HCT116 (cell line): ENCODE measurements at regions not wholly inside any gene's neighbourhood (a gene's known extent, or its start where the extent isn't known, plus 50 kb on each side); places are given as distances from the start of the nearest gene placed in this dataset.

Experiments used
- ATAC-seq: fragments of 200-7000 bp; cut with Tn5 transposase; 2 replicates; pipeline ENCODE4 v1.9.1; 2020; ENCODE audit warnings: mild to moderate bottlenecking, moderate library complexity
- BruUV-seq: library from RNA; stranded (reverse); fragments of 400-500 nt; replicated peaks from 2 replicates; lab custom pipeline; 2021; lab: Mats Ljungman, UMichigan
- CTCF ChIA-PET: fragments of 300-600 bp; sonication (Branson Sonifier 250); formaldehyde crosslinking; loops from one replicate; lab custom pipeline; 2021; ENCODE audit warnings: antibody characterized with exemption; lab: Charles Lee
- POLR2A ChIA-PET: fragments of 300-600, 350-600 bp; sonication (Branson Sonifier 250); formaldehyde crosslinking; loops from one replicate; lab custom pipeline; 2021; ENCODE audit warnings: antibody characterized with exemption; lab: Charles Lee
- RAD21 ChIA-PET, 2 experiments: fragments of 300-600 bp; sonication (Branson Sonifier 250); formaldehyde crosslinking; loops; one replicate each; lab custom pipeline; 2023; ENCODE audit warnings: low total read pairs in 2 of 2; ENCODE audit not compliant: uncharacterized antibody in 2 of 2, unreplicated experiment in 2 of 2, low non-redundant PET in 1 of 2; lab: Charles Lee
- DNase-seq: peaks from one replicate; pipeline ENCODE4 v3.0.0-alpha.2; 2010; ENCODE audit warnings: low read depth, low spot score
- H2AFZ ChIP-seq: fragments of 200-600 bp; shearing (Covaris generic), sonication (generic); 2 replicates; pipeline ENCODE4 v1.6.1; 2017; ENCODE audit warnings: low read depth, mixed run types, mixed read lengths, antibody characterized with exemption, low read length; ENCODE audit not compliant: poor library complexity, severe bottlenecking
- H3K27ac ChIP-seq: 2 replicates; pipeline ENCODE4 v1.5.1; 2012; ENCODE audit warnings: low read depth, low read length
- H3K27me3 ChIP-seq: fragments of 200-600 bp; sonication (generic); 2 replicates; pipeline ENCODE4 v1.6.1; 2016; ENCODE audit warnings: mixed run types, low read length, mixed read lengths; ENCODE audit not compliant: insufficient read depth
- H3K36me3 ChIP-seq, 2 experiments: fragments of 200-500 bp in 1 of 2; fragments of 200-600 bp in 1 of 2; sonication (Bioruptor generic) in 1 of 2; sonication (generic) in 1 of 2; 2 replicates each; pipeline versions ENCODE4 v1.5.1 to v1.6.1; 2014 to 2016; ENCODE audit warnings: low read length in 2 of 2, inconsistent platforms in 1 of 2, mixed read lengths in 1 of 2, mixed run types in 1 of 2; ENCODE audit not compliant: insufficient read depth in 2 of 2, control insufficient read depth in 1 of 2
- H3K4me1 ChIP-seq, 2 experiments: fragments of 200-600 bp in 1 of 2; sonication (generic) in 1 of 2; 2 replicates each; pipeline versions ENCODE4 v1.5.1 to v1.6.1; 2012 to 2017; ENCODE audit warnings: low read length in 2 of 2, inconsistent platforms in 1 of 2, mild to moderate bottlenecking in 1 of 2, mixed read lengths in 1 of 2, mixed run types in 1 of 2, moderate library complexity in 1 of 2; ENCODE audit not compliant: insufficient read depth in 2 of 2, control insufficient read depth in 1 of 2
- H3K4me2 ChIP-seq: fragments of 200-600 bp; sonication (generic); 2 replicates; pipeline ENCODE4 v1.6.1; 2017; ENCODE audit warnings: mixed run types, low read length, mixed read lengths
- H3K4me3 ChIP-seq, 2 experiments: fragments of 200-600 bp in 1 of 2; sonication (generic) in 1 of 2; replicated peaks in 1 of 2; 2 replicates each; pipeline ENCODE4 v1.5.1; 2011 to 2016; ENCODE audit warnings: low read length in 2 of 2, control low read depth in 1 of 2, low read depth in 1 of 2, mild to moderate bottlenecking in 1 of 2, mixed read lengths in 1 of 2, mixed run types in 1 of 2
- H3K79me2 ChIP-seq: fragments of 200-600 bp; sonication (generic); 2 replicates; pipeline ENCODE4 v1.6.1; 2017; ENCODE audit warnings: mild to moderate bottlenecking, mixed run types, low read length, moderate library complexity, mixed read lengths; ENCODE audit not compliant: insufficient read depth
- H3K9ac ChIP-seq: fragments of 200-600 bp; sonication (generic); 2 replicates; pipeline ENCODE4 v1.6.1; 2016; ENCODE audit warnings: low read length, mixed read lengths
- H3K9me2 ChIP-seq: fragments of 200-600 bp; sonication (generic), shearing (Covaris generic); 2 replicates; pipeline ENCODE4 v1.6.1; 2017; ENCODE audit warnings: mixed run types, mild to moderate bottlenecking, moderate library complexity; ENCODE audit not compliant: insufficient read depth
- H3K9me3 ChIP-seq, 2 experiments: fragments of 200-500 bp in 1 of 2; fragments of 200-600 bp in 1 of 2; sonication (Bioruptor generic) in 1 of 2; sonication (generic) in 1 of 2; 2 replicates each; pipeline ENCODE4 v1.6.1; 2014 to 2017; ENCODE audit warnings: low read length in 2 of 2, mixed read lengths in 2 of 2, inconsistent platforms in 1 of 2, low read depth in 1 of 2, mild to moderate bottlenecking in 1 of 2, mixed run types in 1 of 2, moderate library complexity in 1 of 2; ENCODE audit not compliant: control insufficient read depth in 1 of 2, insufficient read depth in 1 of 2
- H4K20me1 ChIP-seq: fragments of 200-600 bp; sonication (generic), shearing (Covaris generic); 2 replicates; pipeline ENCODE4 v1.6.1; 2017; ENCODE audit warnings: mixed run types, mild to moderate bottlenecking, moderate library complexity; ENCODE audit not compliant: insufficient read depth
- ATF3 ChIP-seq: IDR thresholded peaks from 2 replicates; pipeline ENCODE4 v1.6.1; 2012
- CEBPB ChIP-seq: IDR thresholded peaks from 2 replicates; pipeline ENCODE4 v1.6.1; 2012; ENCODE audit warnings: low read depth
- CTCF ChIP-seq, 3 experiments: fragments of 200-600 bp in 1 of 3; sonication (generic) in 1 of 3; IDR thresholded peaks in 2 of 3; conservative IDR thresholded peaks in 1 of 3; 2 replicates each; pipeline ENCODE4 v1.5.1; 2012 to 2017; ENCODE audit warnings: low read depth in 2 of 3, low read length in 2 of 3, antibody characterized with exemption in 1 of 3, borderline replicate concordance in 1 of 3, control low read depth in 1 of 3, mild to moderate bottlenecking in 1 of 3, mixed read lengths in 1 of 3, mixed run types in 1 of 3, moderate library complexity in 1 of 3; ENCODE audit not compliant: insufficient read depth in 1 of 3
- EGR1 ChIP-seq: IDR thresholded peaks from 2 replicates; pipeline ENCODE4 v1.6.1; 2012; ENCODE audit warnings: low read depth
- POLR2A ChIP-seq: IDR thresholded peaks from 2 replicates; pipeline ENCODE4 v1.7.0; 2011; ENCODE audit warnings: borderline replicate concordance; ENCODE audit not compliant: insufficient read depth, insufficient read length; ENCODE audit errors: extremely low read depth
- POLR2AphosphoS5 ChIP-seq: IDR thresholded peaks from 2 replicates; pipeline ENCODE4 v1.6.1; 2011; ENCODE audit warnings: mild to moderate bottlenecking, low read depth, low read length, moderate library complexity
- REST ChIP-seq: IDR thresholded peaks from 2 replicates; pipeline ENCODE4 v1.6.1; 2012; ENCODE audit warnings: low read depth
- SP1 ChIP-seq: IDR thresholded peaks from 2 replicates; pipeline ENCODE4 v1.6.1; 2012; ENCODE audit warnings: low read depth
- SRF ChIP-seq: IDR thresholded peaks from 2 replicates; pipeline ENCODE4 v1.6.1; 2012; ENCODE audit warnings: low read depth
- TCF7L2 ChIP-seq: IDR thresholded peaks from 2 replicates; pipeline ENCODE4 v1.7.0; 2011; ENCODE audit warnings: borderline replicate concordance, inconsistent platforms; ENCODE audit not compliant: insufficient read depth, insufficient read length; ENCODE audit errors: extremely low read depth
- ZFX ChIP-seq: fragments of 450-650 bp; IDR thresholded peaks from 2 replicates; pipeline ENCODE4 v1.6.1; 2017
- intact Hi-C: fragments of 100-400 bp; cut with micrococcal nuclease; formaldehyde crosslinking; loops from 2 replicates; pipeline ENCODE4 v1.10.0; 2022

- TF ChIP-seq CTCF (IDR thresholded peaks at IDR 0.05 in 2 of 3, conservative IDR thresholded peaks at IDR 0.05 in 1 of 3; ENCODE audit: borderline replicate concordance in 1 of 3, insufficient read depth in 1 of 3, low read depth in 2 of 3, low read length in 2 of 3): no peak
- TF ChIP-seq POLR2AphosphoS5: no peak
- TF ChIP-seq SRF: no peak
- no peak for TF ChIP-seq EGR1
- TF ChIP-seq REST: no peak
Observed at GRCh38 chr9:99441829-99442228, 219.7 kb downstream of the SEC61B start (continued).

DNA sequence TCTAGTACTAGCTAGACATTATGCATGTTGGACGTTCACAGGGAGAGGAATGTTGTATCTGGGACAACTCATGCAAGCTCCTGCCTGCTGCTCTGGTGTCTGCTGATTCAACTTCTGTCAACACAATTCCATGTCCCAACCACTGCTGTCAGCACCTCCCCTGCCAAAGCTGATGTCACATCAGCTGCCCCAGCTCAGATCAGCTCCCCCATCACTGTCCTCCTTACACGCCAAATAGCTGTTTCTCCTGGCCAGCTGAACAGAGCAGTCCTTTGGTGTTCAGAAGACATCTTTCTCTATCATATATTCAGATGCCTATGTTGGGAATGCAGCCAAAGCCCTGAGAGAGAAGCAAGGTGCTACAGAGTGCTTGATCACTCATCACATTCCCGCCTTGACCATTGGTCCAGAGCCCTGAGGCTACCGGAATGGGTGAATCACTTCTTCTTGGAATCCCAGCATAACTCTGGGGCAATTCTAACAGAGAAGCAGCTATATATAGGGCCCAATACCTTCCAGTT, 223.3 kb downstream of the SEC61B start:
- intact Hi-C loops: no loop called here
- no peaks in the 10 kb centered on the region for H4K20me1 ChIP-seq
- TF ChIP-seq ATF3: no peak
- no peak for TF ChIP-seq TCF7L2
- TF ChIP-seq ZFX: no peak
- TF ChIP-seq POLR2AphosphoS5: no peak
- TF ChIP-seq CEBPB: no peak
- TF ChIP-seq POLR2A: no peak
- no peak for TF ChIP-seq SP1
- TF ChIP-seq, all 23 proteins: peak for 0
- ATAC-seq (peak; percentile 57), DNase-seq (no peak)
- Histone ChIP-seq H2AFZ (no peak overlapping the region), H3K79me2 (no peaks in the 10 kb centered on the region), H3K27ac (no peak overlapping the region), H3K9me2 (no peaks in the 10 kb centered on the region), H3K27me3 (no peaks in the 10 kb centered on the region), H3K9me3 (no peaks in the 10 kb centered on the region), H3K36me3 (no peaks in the 10 kb centered on the region), H3K4me3 (no peak overlapping the region), H3K4me2 (no peak overlapping the region), H3K4me1 (peaks cover 0 to 9% of the 10 kb centered on the region in 2 experiments; a peak in 2 of 4 replicates), H3K9ac (no peak overlapping the region)
- CTCF ChIA-PET: no interaction called here
- RAD21 ChIA-PET: interaction anchor here in 1 of 2 experiments (0.6 kb wide), 1 partner anchor 26 kb away, joined by 3 read pairs; no protein-coding TSS in a partner anchor
- POLR2A ChIA-PET: no interaction called here
- no TSS peak for BruUV-seq
